Thymus (tissue), 11 donors: ENCODE measurements at regions not wholly inside any gene's neighbourhood (a gene's known extent, or its start where the extent isn't known, plus 50 kb on each side); places are given as distances from the start of the nearest gene placed in this dataset.

Experiments used
- DNase-seq, 9 donors: peaks; one replicate each; pipeline ENCODE4 v3.0.0-alpha.2; 2013; ENCODE audit warnings: low spot score in 9 of 9, low read depth in 6 of 9, missing footprints in 1 of 9
- H3K27ac ChIP-seq, 2 donors: one replicate each; pipeline ENCODE4 v1.5.1; 2013; ENCODE audit warnings: control low read depth in 1 of 2, low read depth in 1 of 2, low read length in 1 of 2, mild to moderate bottlenecking in 1 of 2, moderate library complexity in 1 of 2
- H3K27me3 ChIP-seq, 2 donors: one replicate each; pipeline ENCODE4 v1.5.1; 2013; ENCODE audit warnings: low read length in 1 of 2; ENCODE audit not compliant: control insufficient read depth in 2 of 2, insufficient read depth in 1 of 2
- H3K36me3 ChIP-seq, 2 donors: one replicate each; pipeline ENCODE4 v1.5.1; 2013; ENCODE audit warnings: low read length in 1 of 2, mild to moderate bottlenecking in 1 of 2, moderate library complexity in 1 of 2; ENCODE audit not compliant: control insufficient read depth in 2 of 2, insufficient read depth in 2 of 2
- H3K4me1 ChIP-seq, 2 donors: one replicate each; pipeline ENCODE4 v1.5.1; 2013; ENCODE audit warnings: low read length in 2 of 2; ENCODE audit not compliant: control insufficient read depth in 2 of 2, insufficient read depth in 2 of 2
- H3K4me3 ChIP-seq, 2 donors: one replicate each; pipeline ENCODE4 v1.5.1; 2013; ENCODE audit warnings: low read length in 2 of 2, control low read depth in 1 of 2, mild to moderate bottlenecking in 1 of 2
- H3K9me3 ChIP-seq, 2 donors: one replicate each; pipeline ENCODE4 v1.5.1; 2013; ENCODE audit warnings: low read length in 1 of 2, mild to moderate bottlenecking in 1 of 2; ENCODE audit not compliant: control insufficient read depth in 2 of 2, insufficient read depth in 1 of 2
- WGBS: extraction: QIAGEN DNeasy Blood & Tissue Kit; methylation state at CpG from one replicate; pipeline ENCODE4 v1.1.7; 2013; 5-methylcytosine and 5-hydroxymethylcytosine counted together
- donor health status: healthy.

DNA sequence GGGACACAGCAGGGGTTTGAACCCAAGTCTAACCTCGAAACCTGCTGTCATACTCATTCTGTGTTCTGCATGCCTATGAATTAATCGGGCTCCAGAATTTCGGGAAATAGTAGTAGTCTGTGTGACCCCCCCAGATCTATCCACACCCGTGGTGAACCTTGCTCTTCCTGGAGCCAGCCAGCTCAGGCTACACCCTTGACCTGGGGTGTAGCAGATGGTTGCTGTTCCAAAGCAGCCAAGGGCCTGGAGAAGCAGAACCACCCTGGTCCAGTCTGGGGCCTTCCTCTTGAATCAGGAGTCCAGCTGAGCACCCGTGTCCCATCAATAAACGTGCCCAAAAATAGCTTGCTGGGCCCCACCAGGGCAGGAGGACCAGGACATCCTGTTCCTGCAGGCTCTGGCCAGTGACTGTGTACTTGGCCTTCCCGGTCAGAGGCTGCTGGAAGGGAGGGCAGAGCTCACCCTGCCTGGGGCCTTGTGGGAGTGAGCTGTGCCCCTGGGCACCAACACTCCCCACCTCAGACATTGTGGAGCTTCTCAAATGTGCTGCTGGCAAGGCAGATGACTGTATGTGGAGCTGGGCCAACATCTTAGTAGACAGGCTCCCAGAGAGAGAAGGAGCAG, 101.2 kb upstream of the ZNF716 start:
- Histone ChIP-seq H3K9me3 (peaks cover 10 to 66% of the 10 kb centered on the region in 2 donors), H3K4me3 (no peak overlapping the region), H3K27me3 (no peaks in the 10 kb centered on the region), H3K4me1 (no peaks in the 10 kb centered on the region), H3K36me3 (no peaks in the 10 kb centered on the region), H3K27ac (no peak overlapping the region)
- DNase-seq = no peak
- 81% methylated on average over 7 of the region's 7 CpGs for WGBS

DNA sequence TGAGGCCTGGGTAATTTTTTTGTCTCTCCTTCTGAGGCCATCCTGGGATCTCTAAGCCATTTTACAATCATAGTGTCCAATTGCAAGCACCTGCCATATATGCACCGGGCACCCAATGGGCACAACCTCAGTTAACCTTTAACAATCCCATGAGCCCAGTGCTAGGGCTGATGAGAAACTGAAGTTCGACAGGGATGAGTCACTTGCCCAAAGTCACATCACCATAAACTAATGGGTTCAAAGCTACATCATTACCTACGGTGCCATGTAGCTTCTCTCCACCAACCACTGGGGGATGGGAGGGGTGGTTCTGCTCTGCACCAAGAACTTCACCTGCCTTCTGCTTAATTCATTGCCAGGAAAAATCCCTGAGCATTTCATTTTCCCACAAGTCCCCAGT, 95.8 kb upstream of the ZNF716 start:
- Histone ChIP-seq H3K36me3 (no peaks in the 10 kb centered on the region), H3K4me1 (no peaks in the 10 kb centered on the region), H3K9me3 (peaks cover 3 to 55% of the 10 kb centered on the region in 2 donors), H3K27ac (no peak overlapping the region), H3K27me3 (no peaks in the 10 kb centered on the region), H3K4me3 (no peak overlapping the region)
- WGBS = 89% methylated on average over 3 of the region's 3 CpGs
- no peak for DNase-seq

DNA sequence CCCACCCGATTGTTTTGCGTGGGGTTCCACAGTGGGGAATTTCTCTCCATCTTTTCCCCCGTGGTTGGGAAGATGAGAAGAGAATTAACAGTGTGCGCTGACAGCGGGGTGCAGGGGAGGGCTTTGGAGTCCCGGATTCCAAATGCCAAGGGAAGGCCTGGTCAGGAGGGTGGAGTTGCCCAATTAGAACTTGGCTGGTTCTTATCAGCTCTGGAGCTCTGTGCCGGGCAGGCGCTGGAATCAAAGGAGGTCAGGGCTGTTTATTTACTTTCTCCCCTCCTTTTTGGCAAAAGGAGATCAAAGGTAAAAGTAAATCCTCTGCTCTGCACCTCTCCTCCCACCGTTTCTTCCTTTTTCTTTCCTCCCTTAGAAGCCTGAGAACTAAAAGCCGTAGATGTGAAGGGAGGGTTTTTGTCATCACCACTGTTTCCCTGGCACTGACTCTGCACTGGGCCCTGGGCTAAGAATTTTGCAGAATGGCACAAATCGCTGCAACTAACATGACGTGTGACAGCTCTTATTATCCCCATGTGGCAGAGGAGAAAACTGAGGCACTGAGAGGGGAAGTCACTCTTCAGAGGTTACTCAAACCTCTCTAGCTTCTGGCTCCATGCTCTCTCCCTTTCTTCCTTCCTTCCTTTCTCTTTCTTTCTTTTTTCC, 95.2 kb upstream of the ZNF716 start:
- 80% methylated on average over 12 of the region's 12 CpGs for WGBS
- DNase-seq = no peak
- Histone ChIP-seq H3K36me3 (no peaks in the 10 kb centered on the region), H3K4me3 (no peak overlapping the region), H3K9me3 (peaks cover 3 to 56% of the 10 kb centered on the region in 2 donors), H3K27me3 (no peaks in the 10 kb centered on the region), H3K27ac (no peak overlapping the region), H3K4me1 (no peaks in the 10 kb centered on the region)

DNA sequence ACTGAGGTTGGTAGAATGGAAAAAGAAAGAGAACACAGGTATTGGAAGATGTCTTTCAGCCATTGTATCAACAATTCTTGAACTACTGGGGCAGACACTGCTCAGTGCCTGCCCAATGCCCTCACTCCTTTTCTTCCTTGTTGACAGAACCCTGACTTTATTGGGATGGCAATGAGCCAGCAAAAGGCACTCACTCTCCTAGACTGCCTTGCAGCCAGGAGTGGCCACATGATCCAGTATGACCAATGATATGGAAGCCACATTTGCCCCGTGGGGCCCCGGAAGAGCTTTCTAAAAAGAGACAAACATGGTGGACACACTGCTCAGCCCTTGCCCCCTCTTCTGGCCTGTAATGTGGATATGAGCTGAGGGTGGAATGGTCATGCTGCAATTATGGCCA, 88.6 kb upstream of the ZNF716 start:
- Histone ChIP-seq H3K9me3 (peaks cover 9 to 61% of the 10 kb centered on the region in 2 donors), H3K27me3 (no peaks in the 10 kb centered on the region), H3K36me3 (no peaks in the 10 kb centered on the region), H3K27ac (no peak overlapping the region), H3K4me3 (no peak overlapping the region), H3K4me1 (no peaks in the 10 kb centered on the region)
- DNase-seq = no peak
- WGBS = 90% methylated on average over 2 of the region's 2 CpGs

DNA sequence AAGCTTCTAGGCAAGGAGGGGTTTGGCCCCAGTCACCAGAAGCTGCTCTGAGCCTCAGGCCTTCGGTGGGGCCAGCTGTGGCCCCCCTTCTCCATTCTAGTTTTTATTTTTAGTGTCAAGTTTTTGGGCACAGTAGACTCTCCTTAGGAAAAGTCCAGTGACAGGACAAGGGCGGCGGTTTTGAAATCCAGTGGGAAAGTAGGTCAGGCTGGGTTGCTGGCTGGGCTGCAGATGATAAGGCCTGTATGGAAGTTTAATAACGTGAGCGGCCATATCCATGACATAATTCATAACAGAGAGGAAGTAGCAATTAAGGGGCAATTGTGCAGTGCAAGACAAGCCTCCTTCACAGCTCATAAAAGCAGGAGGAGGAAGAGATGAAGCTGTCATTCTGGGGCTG, 87.1 kb upstream of the ZNF716 start:
- Histone ChIP-seq H3K27ac (no peak overlapping the region), H3K36me3 (no peaks in the 10 kb centered on the region), H3K4me1 (no peaks in the 10 kb centered on the region), H3K4me3 (no peak overlapping the region), H3K27me3 (no peaks in the 10 kb centered on the region), H3K9me3 (peaks cover 10 to 59% of the 10 kb centered on the region in 2 donors)
- 87% methylated on average over 5 of the region's 5 CpGs for WGBS
- DNase-seq = no peak

DNA sequence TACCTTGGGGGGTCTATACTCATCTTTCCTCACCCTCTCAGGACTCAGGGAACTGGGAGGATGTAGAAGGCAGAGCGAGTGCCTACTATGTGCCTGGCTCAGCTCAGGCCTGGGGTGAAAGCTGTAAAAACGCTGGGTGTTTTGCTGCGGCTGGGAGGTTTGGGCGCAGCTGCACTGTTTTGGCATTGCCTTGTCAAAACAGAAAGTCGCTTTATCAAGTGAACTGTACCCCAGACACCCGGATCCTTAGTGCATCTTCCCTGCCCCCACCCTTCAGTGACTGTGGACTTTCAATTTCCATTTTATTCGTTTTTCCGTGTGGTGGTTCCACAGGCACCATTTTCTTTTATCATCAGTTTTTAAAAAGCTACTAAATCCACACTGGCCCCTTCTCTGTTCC, 86.7 kb upstream of the ZNF716 start:
- WGBS = 80% methylated on average over 8 of the region's 8 CpGs
- H3K4me3 ChIP-seq = no peak overlapping the region
- peaks cover 10 to 59% of the 10 kb centered on the region in 2 donors for H3K9me3 ChIP-seq
- H3K4me1 ChIP-seq = no peaks in the 10 kb centered on the region
- DNase-seq = no peak
- H3K27ac ChIP-seq = no peak overlapping the region
- no peaks in the 10 kb centered on the region for H3K36me3 ChIP-seq
- no peaks in the 10 kb centered on the region for H3K27me3 ChIP-seq

DNA sequence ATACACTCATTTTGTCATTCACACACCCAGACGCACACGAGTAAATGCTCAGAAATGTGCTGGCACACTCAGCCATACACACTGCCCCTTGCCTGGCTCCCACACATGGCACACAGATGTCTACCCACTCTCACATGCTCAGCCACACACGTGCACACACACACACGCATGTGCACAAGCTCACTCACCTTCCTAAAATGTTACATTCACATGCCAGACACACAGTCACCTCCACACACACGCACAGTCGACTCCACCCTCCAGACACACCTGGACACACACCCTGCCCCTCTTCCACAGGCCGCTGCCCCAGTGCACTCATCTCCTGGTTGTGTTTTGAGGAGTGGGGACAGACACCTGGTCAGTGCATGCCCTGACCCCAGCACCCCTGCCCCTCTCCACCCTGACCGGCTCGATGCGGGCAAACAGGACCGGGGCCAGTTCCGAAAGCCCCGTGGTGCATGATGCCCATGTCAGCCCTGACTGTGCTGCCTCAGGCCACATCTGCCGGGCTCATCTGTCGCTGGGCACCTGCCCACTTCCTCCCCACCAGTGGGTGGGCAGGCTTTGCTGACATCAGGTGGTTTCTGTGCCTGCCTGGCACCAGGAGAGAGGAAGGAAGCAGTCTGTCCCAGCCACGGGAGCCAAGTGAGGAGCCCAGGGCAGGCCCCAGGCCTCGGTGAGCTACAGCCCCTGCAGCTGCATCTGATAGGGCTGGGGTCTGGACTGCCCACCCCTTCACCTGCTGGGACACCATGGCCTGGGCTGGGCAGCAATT, 84.9 kb upstream of the ZNF716 start:
- peaks cover 11 to 63% of the 10 kb centered on the region in 2 donors for H3K9me3 ChIP-seq

DNA sequence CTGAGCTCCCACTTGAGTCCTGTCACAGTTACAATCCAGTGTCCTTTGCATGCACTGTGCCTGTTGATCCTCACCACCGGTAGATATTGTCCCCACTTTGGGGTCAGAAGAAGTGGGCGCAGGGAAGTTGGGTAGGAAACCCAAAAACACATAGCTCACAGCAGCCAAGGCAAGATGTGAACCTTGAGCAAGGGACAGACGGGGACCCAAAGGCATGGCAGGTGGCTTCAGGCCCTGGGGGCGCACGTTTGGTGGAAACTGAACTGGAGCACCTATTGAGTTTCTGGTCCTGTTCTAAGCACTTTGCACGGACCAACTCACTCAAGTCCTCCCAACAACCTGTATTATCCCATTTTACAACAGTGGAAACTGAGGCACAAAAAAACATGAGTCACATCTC, 82.8 kb upstream of the ZNF716 start:
- DNase-seq = no peak
- Histone ChIP-seq H3K4me3 (no peak overlapping the region), H3K9me3 (peaks cover 10 to 54% of the 10 kb centered on the region in 2 donors), H3K27ac (no peak overlapping the region), H3K36me3 (no peaks in the 10 kb centered on the region), H3K27me3 (no peaks in the 10 kb centered on the region), H3K4me1 (no peaks in the 10 kb centered on the region)
- 88% methylated on average over 6 of the region's 6 CpGs for WGBS

More for the DNA sequence above, 84.9 kb upstream of the ZNF716 start:
- 87% methylated on average over 17 of the region's 17 CpGs for WGBS
- Histone ChIP-seq H3K27me3 (no peaks in the 10 kb centered on the region), H3K4me1 (no peaks in the 10 kb centered on the region), H3K27ac (no peak overlapping the region), H3K36me3 (no peaks in the 10 kb centered on the region), H3K4me3 (no peak overlapping the region)
- DNase-seq = no peak

DNA sequence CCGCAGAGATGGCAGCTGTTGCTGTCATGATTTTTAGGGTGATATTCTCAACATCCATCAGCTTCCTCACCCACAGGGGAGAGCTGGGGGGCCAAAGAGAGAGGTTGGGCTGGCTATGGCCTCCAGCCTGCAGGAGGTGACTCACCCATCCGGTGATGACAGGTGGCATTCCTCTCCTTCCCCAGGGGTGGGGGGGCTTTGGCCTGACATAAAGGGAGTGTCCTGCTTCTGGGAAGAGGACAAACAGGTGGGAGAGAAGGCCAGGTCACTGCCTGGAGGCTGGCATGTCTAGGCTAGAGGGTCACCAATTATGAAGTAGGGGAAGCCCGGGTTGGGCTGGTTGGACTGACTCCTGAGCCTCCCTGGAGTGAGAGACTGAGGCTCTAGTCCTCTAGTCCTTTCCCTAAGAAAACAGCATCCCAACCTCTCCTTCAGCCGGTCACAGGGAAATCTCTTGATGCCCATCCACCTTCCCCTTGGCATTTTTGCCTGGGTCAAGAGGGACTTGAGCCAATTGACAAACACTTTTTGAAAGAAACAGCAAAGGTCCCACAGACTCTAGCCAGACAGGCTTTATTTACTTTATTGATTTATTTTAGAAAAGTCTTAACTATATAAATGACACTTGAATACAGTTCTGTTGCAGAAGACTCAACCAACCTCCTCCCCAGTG, 79.8 kb upstream of the ZNF716 start:
- Histone ChIP-seq H3K4me3 (no peak overlapping the region), H3K4me1 (no peaks in the 10 kb centered on the region), H3K27ac (no peak overlapping the region), H3K36me3 (no peaks in the 10 kb centered on the region), H3K9me3 (peaks cover 13 to 54% of the 10 kb centered on the region in 2 donors), H3K27me3 (no peaks in the 10 kb centered on the region)
- 86% methylated on average over 4 of the region's 4 CpGs for WGBS
- no peak for DNase-seq
